ENCODE measurements at regions not wholly inside any gene's neighbourhood (a gene's known extent, or its start where the extent isn't known, plus 50 kb on each side); places are given as distances from the start of the nearest gene placed in this dataset.

DNA sequence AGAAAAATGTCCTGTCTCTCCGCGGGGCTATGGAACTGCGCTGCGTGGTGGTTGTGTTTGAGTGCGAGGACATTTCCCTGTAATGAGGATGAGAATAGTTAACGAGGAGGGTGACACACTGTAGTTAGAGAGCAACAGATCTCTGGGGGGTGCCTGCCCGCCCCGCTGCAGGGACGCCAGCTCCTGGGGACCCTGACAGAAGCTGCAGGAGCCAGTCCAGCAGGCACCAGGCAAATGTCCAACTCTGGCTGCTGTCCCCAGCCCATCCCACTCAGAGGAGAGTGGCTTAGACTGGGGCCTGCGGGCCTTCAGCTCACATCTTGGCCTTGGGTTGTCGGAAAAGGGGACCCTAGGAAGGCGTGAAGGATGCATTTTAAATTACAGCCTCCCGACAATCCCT lies 92.9 kb upstream of the FOXP4 start:
- TF ChIP-seq, protein P1, sequence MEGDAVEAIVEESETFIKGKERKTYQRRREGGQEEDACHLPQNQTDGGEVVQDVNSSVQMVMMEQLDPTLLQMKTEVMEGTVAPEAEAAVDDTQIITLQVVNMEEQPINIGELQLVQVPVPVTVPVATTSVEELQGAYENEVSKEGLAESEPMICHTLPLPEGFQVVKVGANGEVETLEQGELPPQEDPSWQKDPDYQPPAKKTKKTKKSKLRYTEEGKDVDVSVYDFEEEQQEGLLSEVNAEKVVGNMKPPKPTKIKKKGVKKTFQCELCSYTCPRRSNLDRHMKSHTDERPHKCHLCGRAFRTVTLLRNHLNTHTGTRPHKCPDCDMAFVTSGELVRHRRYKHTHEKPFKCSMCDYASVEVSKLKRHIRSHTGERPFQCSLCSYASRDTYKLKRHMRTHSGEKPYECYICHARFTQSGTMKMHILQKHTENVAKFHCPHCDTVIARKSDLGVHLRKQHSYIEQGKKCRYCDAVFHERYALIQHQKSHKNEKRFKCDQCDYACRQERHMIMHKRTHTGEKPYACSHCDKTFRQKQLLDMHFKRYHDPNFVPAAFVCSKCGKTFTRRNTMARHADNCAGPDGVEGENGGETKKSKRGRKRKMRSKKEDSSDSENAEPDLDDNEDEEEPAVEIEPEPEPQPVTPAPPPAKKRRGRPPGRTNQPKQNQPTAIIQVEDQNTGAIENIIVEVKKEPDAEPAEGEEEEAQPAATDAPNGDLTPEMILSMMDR (IDR thresholded peaks at IDR 0.05; ENCODE audit: insufficient read depth, low read length, poor library complexity, severe bottlenecking) = no peak
- Histone ChIP-seq H3K36me3 (ENCODE audit: control insufficient read depth, insufficient read depth, low read length) (no peaks in the 10 kb centered on the region), H3K4me3 (replicated peaks; ENCODE audit: low read depth, low read length) (no peak overlapping the region), H3K27me3 (replicated peaks; ENCODE audit: control insufficient read depth, insufficient read depth, low read length) (peaks cover 3% of the 10 kb centered on the region)
- DNase-seq (ENCODE audit: extremely low read depth, insufficient read length) = no peak

DNA sequence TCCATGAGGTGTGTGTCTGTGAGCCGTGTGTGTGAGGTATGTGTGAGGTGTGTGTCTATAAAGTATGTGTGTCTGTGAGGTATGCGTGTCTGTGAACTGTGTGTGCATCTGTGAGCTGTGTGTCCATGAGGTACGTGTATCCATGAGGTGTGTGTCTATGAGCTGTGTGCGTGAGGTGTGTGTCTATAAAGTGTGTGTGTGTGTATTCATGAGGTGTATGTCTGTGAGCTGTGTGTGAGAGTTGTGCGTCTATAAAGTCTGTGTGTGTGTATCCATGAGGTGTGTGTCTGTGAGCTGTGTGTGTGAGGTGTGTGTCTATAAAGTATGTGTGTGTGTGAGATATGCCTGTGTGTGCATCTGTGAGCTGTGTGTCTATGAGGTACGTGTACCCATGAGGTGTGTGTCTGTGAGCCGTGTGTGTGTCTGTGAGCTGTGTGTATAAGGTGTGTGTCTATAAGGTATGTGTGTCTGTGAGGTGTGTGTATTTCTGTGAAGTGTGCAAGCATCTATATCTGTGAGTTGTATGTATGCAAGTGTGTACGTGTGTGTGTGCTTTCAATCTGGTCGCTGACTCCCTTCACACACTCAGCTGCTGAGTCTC lies 91.9 kb upstream of the FOXP4 start:
- Histone ChIP-seq H3K27me3 (replicated peaks; ENCODE audit: control insufficient read depth, insufficient read depth, low read length) (peaks cover 3% of the 10 kb centered on the region), H3K4me3 (replicated peaks; ENCODE audit: low read depth, low read length) (no peak overlapping the region), H3K36me3 (ENCODE audit: control insufficient read depth, insufficient read depth, low read length) (no peaks in the 10 kb centered on the region)
- DNase-seq (ENCODE audit: extremely low read depth, insufficient read length) = no peak
- TF ChIP-seq, protein P1 (IDR thresholded peaks at IDR 0.05; ENCODE audit: insufficient read depth, low read length, poor library complexity, severe bottlenecking) = no peak

DNA sequence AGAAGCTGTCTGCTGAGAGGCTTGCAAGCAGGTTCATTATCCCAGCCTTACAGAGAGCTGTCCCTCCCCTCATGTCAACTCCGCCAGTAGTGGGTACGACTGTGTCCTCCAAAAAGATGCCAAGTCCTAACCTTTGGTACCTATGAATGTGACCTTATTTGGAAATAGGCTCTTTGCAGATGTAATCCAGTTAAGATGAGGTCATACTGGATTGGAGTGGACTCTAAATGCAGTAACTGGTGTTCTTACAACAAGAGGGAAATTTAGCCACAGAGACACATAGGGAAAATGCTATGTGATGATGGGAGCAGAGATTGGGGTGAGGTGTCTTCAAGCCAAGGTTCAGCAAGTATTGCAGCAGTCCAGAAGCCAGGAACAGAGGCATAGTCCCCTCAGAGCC lies 90.8 kb upstream of the FOXP4 start:
- H3K4me3 ChIP-seq (replicated peaks; ENCODE audit: low read depth, low read length) = no peak overlapping the region
- TF ChIP-seq, protein P1 (IDR thresholded peaks at IDR 0.05; ENCODE audit: insufficient read depth, low read length, poor library complexity, severe bottlenecking) = no peak
- no peaks in the 10 kb centered on the region for H3K36me3 ChIP-seq (ENCODE audit: control insufficient read depth, insufficient read depth, low read length)
- peaks cover 3% of the 10 kb centered on the region for H3K27me3 ChIP-seq (replicated peaks; ENCODE audit: control insufficient read depth, insufficient read depth, low read length)
- DNase-seq (ENCODE audit: extremely low read depth, insufficient read length) = no peak

DNA sequence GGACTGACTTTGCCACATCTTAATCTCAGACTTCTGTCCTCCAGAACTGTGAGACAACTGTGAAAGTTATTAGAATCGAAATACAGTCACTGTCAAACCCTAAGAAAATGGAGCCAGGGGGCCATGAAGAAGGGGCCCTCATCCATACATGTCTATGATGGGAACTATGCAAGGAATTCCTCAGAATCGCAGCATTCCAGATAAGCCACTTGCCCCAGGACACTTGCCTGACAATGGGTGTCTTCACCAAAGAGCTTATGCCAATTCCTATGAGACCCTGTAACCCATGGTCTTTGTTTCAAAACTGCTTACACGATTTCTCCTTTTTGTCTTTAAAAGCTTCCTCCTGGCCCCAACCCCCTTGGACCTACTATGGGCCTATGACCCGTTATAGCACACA lies 90.4 kb upstream of the FOXP4 start:
- DNase-seq (ENCODE audit: extremely low read depth, insufficient read length) = no peak
- Histone ChIP-seq H3K4me3 (replicated peaks; ENCODE audit: low read depth, low read length) (no peak overlapping the region), H3K27me3 (replicated peaks; ENCODE audit: control insufficient read depth, insufficient read depth, low read length) (peaks cover 3% of the 10 kb centered on the region), H3K36me3 (ENCODE audit: control insufficient read depth, insufficient read depth, low read length) (no peaks in the 10 kb centered on the region)
- TF ChIP-seq, protein P1 (IDR thresholded peaks at IDR 0.05; ENCODE audit: insufficient read depth, low read length, poor library complexity, severe bottlenecking) = no peak

DNA sequence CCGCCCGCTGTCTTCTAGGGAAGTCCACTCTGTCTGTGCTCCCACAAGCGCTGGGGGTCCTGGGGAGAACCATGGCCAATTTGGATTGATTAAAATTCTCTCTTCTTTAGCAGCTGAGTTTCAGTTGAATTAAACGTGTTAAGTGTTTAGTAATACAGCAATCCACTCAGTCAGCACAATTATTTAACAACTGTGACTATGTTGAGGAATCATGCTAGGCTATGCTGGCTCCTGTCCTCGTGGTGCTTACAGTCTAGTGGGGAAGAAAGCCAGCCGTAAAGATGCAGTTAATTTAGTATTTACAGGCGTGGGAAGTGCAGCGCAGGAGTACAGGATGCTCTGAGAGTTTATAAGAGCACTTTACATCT lies 88.9 kb upstream of the FOXP4 start:
- no peak overlapping the region for H3K4me3 ChIP-seq (replicated peaks; ENCODE audit: low read depth, low read length)
- TF ChIP-seq, protein P1 (IDR thresholded peaks at IDR 0.05; ENCODE audit: insufficient read depth, low read length, poor library complexity, severe bottlenecking) = no peak
- no peak for DNase-seq (ENCODE audit: extremely low read depth, insufficient read length)
- peaks cover 3% of the 10 kb centered on the region for H3K27me3 ChIP-seq (replicated peaks; ENCODE audit: control insufficient read depth, insufficient read depth, low read length)
- H3K36me3 ChIP-seq (ENCODE audit: control insufficient read depth, insufficient read depth, low read length) = no peaks in the 10 kb centered on the region

DNA sequence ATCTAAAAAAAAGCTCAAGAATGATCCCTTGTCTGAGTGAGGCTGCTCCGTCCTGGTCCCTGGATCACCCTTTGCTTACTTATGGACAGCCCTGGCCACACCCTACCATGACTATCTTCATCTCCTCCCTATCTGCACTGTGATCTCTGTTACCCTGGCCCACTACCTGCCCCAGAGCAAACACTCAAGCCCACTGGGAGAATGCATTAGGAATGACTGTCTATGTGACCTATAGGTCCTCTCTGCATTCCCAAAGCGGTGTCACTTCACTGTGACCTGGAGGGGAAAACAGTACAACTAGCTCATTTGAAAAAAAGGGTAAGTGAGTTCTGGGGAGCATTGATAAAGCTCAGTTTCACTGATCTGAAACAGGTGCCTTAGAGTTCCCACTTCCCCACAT lies 86.4 kb upstream of the FOXP4 start:
- TF ChIP-seq, protein P1 (IDR thresholded peaks at IDR 0.05; ENCODE audit: insufficient read depth, low read length, poor library complexity, severe bottlenecking) = no peak
- Histone ChIP-seq H3K36me3 (ENCODE audit: control insufficient read depth, insufficient read depth, low read length) (no peaks in the 10 kb centered on the region), H3K4me3 (replicated peaks; ENCODE audit: low read depth, low read length) (no peak overlapping the region), H3K27me3 (replicated peaks; ENCODE audit: control insufficient read depth, insufficient read depth, low read length) (no peaks in the 10 kb centered on the region)
- no peak for DNase-seq (ENCODE audit: extremely low read depth, insufficient read length)
